ENCODE measurements at regions not wholly inside any gene's neighbourhood (a gene's known extent, or its start where the extent isn't known, plus 50 kb on each side); places are given as distances from the start of the nearest gene placed in this dataset.

DNA sequence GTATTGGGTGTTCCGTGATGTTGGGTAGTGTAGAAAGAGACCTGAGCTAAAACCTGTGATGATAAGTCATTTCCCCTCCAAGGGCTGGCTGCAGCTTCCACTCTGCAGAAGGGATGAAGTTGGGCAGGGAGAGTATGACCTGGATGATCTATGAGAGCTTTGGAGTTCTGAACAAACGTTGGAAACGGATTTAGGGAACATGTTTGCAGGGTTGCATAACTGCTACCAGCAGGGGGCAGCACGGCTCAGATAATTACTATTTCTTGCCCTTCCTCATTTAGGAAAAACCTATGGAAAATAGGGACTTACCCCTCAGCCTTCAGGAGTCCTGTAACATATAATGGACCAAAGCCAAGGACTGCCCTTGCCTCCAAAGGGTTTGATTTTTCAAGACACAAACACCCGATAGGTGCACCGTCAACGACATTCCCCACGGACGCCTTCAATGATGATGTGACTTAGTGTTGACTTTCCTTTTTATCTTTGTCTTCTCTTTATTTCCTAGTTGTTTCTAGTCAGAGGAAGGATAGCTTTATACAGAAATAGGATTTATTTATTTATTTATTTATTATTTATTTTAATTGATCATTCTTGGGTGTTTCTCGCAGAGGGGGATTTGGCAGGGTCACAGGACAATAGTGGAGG is 164.9 kb upstream of the SASH1 start:
- peak; percentile 72 for DNase-seq (ENCODE audit: low read depth)
- no peak overlapping the region for H3K4me3 ChIP-seq (ENCODE audit: low read depth, low read length)
- TF ChIP-seq, protein P1, sequence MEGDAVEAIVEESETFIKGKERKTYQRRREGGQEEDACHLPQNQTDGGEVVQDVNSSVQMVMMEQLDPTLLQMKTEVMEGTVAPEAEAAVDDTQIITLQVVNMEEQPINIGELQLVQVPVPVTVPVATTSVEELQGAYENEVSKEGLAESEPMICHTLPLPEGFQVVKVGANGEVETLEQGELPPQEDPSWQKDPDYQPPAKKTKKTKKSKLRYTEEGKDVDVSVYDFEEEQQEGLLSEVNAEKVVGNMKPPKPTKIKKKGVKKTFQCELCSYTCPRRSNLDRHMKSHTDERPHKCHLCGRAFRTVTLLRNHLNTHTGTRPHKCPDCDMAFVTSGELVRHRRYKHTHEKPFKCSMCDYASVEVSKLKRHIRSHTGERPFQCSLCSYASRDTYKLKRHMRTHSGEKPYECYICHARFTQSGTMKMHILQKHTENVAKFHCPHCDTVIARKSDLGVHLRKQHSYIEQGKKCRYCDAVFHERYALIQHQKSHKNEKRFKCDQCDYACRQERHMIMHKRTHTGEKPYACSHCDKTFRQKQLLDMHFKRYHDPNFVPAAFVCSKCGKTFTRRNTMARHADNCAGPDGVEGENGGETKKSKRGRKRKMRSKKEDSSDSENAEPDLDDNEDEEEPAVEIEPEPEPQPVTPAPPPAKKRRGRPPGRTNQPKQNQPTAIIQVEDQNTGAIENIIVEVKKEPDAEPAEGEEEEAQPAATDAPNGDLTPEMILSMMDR (IDR thresholded peaks at IDR 0.05; ENCODE audit: insufficient read depth, low read depth, low read length) = peak; percentile 77

GRCh38 chr6:148179786-148180185 is 162.9 kb upstream of the SASH1 start:
- H3K4me3 ChIP-seq (ENCODE audit: low read depth, low read length) = no peak overlapping the region
- peak; percentile 34 for DNase-seq (ENCODE audit: low read depth)
- TF ChIP-seq, protein P1 (IDR thresholded peaks at IDR 0.05; ENCODE audit: insufficient read depth, low read depth, low read length) = peak; percentile 65

DNA sequence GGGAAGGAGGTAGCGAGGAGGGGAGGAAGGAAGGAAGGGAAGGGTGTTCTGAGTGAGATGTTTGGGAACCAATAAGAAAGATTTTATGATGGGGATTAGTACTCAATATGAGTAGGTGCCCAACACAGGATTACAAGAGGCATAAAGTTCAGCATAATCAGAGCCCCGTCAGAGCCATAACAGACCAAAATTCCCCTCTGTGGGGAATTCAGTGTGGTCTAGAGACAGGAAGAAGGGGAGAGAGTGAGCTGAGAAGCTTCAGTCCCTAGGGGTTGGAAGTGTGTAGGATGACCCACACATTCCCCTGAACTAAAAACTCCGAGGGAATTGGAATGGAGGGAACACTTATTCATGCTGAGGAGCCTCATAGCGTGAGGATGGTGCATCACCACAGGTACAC is 160.3 kb upstream of the SASH1 start:
- TF ChIP-seq, protein P1 (IDR thresholded peaks at IDR 0.05; ENCODE audit: insufficient read depth, low read depth, low read length) = no peak
- H3K4me3 ChIP-seq (ENCODE audit: low read depth, low read length) = no peak overlapping the region
- no peak for DNase-seq (ENCODE audit: low read depth)

GRCh38 chr6:148183776-148184175 is 158.9 kb upstream of the SASH1 start:
- no peak overlapping the region for H3K4me3 ChIP-seq (ENCODE audit: low read depth, low read length)
- DNase-seq (ENCODE audit: low read depth) = no peak
- TF ChIP-seq, protein P1 (IDR thresholded peaks at IDR 0.05; ENCODE audit: insufficient read depth, low read depth, low read length) = no peak

- DNase-seq (ENCODE audit: low read depth) = no peak
- no peak overlapping the region for H3K4me3 ChIP-seq (ENCODE audit: low read depth, low read length)
- TF ChIP-seq, protein P1 (IDR thresholded peaks at IDR 0.05; ENCODE audit: insufficient read depth, low read depth, low read length) = no peak
Measured at GRCh38 chr6:148186916-148187315, 155.7 kb upstream of the SASH1 start.

GRCh38 chr6:148192310-148192709 is 150.3 kb upstream of the SASH1 start:
- TF ChIP-seq, protein P1 (IDR thresholded peaks at IDR 0.05; ENCODE audit: insufficient read depth, low read depth, low read length) = no peak
- peak; percentile 74 for DNase-seq (ENCODE audit: low read depth)

More at GRCh38 chr6:148192310-148192709, 150.3 kb upstream of the SASH1 start:
- no peak overlapping the region for H3K4me3 ChIP-seq (ENCODE audit: low read depth, low read length)
